SK-N-SH treated with all-trans-retinoic acid at 6 μM for 48 hours (cell line): ENCODE measurements at regions not wholly inside any gene's neighbourhood (a gene's known extent, or its start where the extent isn't known, plus 50 kb on each side); places are given as distances from the start of the nearest gene placed in this dataset.

Experiments used
- ATAC-seq: fragments of 200-7000 bp; cut with Tn5 transposase; 3 replicates; pipeline ENCODE4 v1.9.1; 2020; ENCODE audit warnings: mild to moderate bottlenecking, moderate library complexity
- ARNTL ChIP-seq: fragments of 450-650 bp; formaldehyde crosslinking; IDR thresholded peaks from 2 replicates; pipeline ENCODE4 v1.5.0; 2020; ENCODE audit warnings: low read depth, mild to moderate bottlenecking, moderate library complexity, borderline replicate concordance
- BACH2 ChIP-seq: fragments of 250-450 bp; sonication (Bioruptor Pico); IDR thresholded peaks from 2 replicates; pipeline ENCODE4 v1.9.0; 2021; ENCODE audit warnings: mild to moderate bottlenecking, borderline replicate concordance
- CSDC2 ChIP-seq: fragments of 250-450 bp; sonication (Bioruptor Pico); IDR thresholded peaks from 2 replicates; pipeline ENCODE4 v1.5.0; 2020; ENCODE audit warnings: mild to moderate bottlenecking, moderate library complexity
- CSRNP3 ChIP-seq: fragments of 250-450 bp; sonication (Bioruptor Pico); IDR thresholded peaks from 2 replicates; pipeline ENCODE4 v1.5.1; 2021; ENCODE audit warnings: mild to moderate bottlenecking, moderate library complexity
- ESRRG ChIP-seq: fragments of 250-450 bp; sonication (Bioruptor Pico); IDR thresholded peaks from 2 replicates; pipeline ENCODE4 v1.6.1; 2021; ENCODE audit warnings: mild to moderate bottlenecking
- ISL1 ChIP-seq: fragments of 250-450 bp; sonication (Bioruptor Pico); IDR thresholded peaks from 2 replicates; pipeline ENCODE4 v2.1.2; 2022; ENCODE audit warnings: mild to moderate bottlenecking, moderate library complexity
- OSR1 ChIP-seq: fragments of 250-450 bp; sonication (Bioruptor Pico); IDR thresholded peaks from 2 replicates; pipeline ENCODE4 v1.8.0; 2022; ENCODE audit warnings: moderate library complexity, mild to moderate bottlenecking, inconsistent platforms
- POU6F1 ChIP-seq: fragments of 250-450 bp; sonication (Bioruptor Pico); IDR thresholded peaks from 2 replicates; pipeline ENCODE4 v1.8.0; 2021; ENCODE audit warnings: low read depth, mild to moderate bottlenecking, moderate library complexity, borderline replicate concordance
- PPARA ChIP-seq: fragments of 250-450 bp; sonication (Bioruptor Pico); IDR thresholded peaks from 2 replicates; pipeline ENCODE4 v1.5.0; 2020; ENCODE audit warnings: mild to moderate bottlenecking, borderline replicate concordance
- RARB ChIP-seq: fragments of 250-450 bp; sonication (Bioruptor Pico); IDR thresholded peaks from 2 replicates; pipeline ENCODE4 v1.8.0; 2021; ENCODE audit warnings: mild to moderate bottlenecking, moderate library complexity
- SNAI2 ChIP-seq: fragments of 250-450 bp; sonication (Bioruptor Pico); IDR thresholded peaks from 2 replicates; pipeline ENCODE4 v1.5.0; 2020; ENCODE audit warnings: mild to moderate bottlenecking, moderate library complexity
- TCF4 ChIP-seq: fragments of 250-450 bp; sonication (Bioruptor Pico); IDR thresholded peaks from 2 replicates; pipeline ENCODE4 v1.8.0; 2021; ENCODE audit warnings: mild to moderate bottlenecking, moderate library complexity, borderline replicate concordance
- TOX ChIP-seq: fragments of 250-450 bp; sonication (Bioruptor Pico); IDR thresholded peaks from 2 replicates; pipeline ENCODE4 v1.8.0; 2021; ENCODE audit warnings: mild to moderate bottlenecking, moderate library complexity, borderline replicate concordance
- TSHZ2 ChIP-seq: fragments of 250-450 bp; sonication (Bioruptor Pico); IDR thresholded peaks from 2 replicates; pipeline ENCODE4 v1.5.0; 2020; ENCODE audit warnings: mild to moderate bottlenecking, moderate library complexity
- ZC3H10 ChIP-seq: fragments of 250-450 bp; sonication (Bioruptor Pico); IDR thresholded peaks from 2 replicates; pipeline ENCODE4 v1.5.1; 2021; ENCODE audit warnings: mild to moderate bottlenecking, moderate library complexity
- ZFP3 ChIP-seq: fragments of 250-450 bp; sonication (Bioruptor Pico); IDR thresholded peaks from 2 replicates; pipeline ENCODE4 v1.5.0; 2020; ENCODE audit warnings: mild to moderate bottlenecking, moderate library complexity
- ZFP30 ChIP-seq: fragments of 450-650 bp; formaldehyde crosslinking; IDR thresholded peaks from 2 replicates; pipeline ENCODE4 v1.5.0; 2022; ENCODE audit warnings: mild to moderate bottlenecking, moderate library complexity
- ZNF565 ChIP-seq: fragments of 450-650 bp; formaldehyde crosslinking; conservative IDR thresholded peaks from 2 replicates; pipeline ENCODE4 v1.5.0; 2020; ENCODE audit warnings: low read depth, mild to moderate bottlenecking, moderate library complexity
- ZNF70 ChIP-seq: fragments of 450-650 bp; formaldehyde crosslinking; IDR thresholded peaks from 2 replicates; pipeline ENCODE4 v1.5.0; 2020; ENCODE audit warnings: mild to moderate bottlenecking, moderate library complexity
- ZNF8 ChIP-seq: fragments of 450-650 bp; formaldehyde crosslinking; IDR thresholded peaks from 2 replicates; pipeline ENCODE4 v1.5.0; 2020; ENCODE audit warnings: mild to moderate bottlenecking, moderate library complexity
- TF ChIP-seq, protein P1 (sequence below): fragments of 250-450 bp; sonication (Bioruptor Pico); IDR thresholded peaks from 2 replicates; pipeline ENCODE4 v1.8.0; 2020; ENCODE audit warnings: mild to moderate bottlenecking, moderate library complexity, borderline replicate concordance
- TF ChIP-seq, protein P2 (sequence below): fragments of 250-450 bp; sonication (Bioruptor Pico); IDR thresholded peaks from 2 replicates; pipeline ENCODE4 v1.5.1; 2020; ENCODE audit warnings: low read depth, mild to moderate bottlenecking, moderate library complexity

DNA sequence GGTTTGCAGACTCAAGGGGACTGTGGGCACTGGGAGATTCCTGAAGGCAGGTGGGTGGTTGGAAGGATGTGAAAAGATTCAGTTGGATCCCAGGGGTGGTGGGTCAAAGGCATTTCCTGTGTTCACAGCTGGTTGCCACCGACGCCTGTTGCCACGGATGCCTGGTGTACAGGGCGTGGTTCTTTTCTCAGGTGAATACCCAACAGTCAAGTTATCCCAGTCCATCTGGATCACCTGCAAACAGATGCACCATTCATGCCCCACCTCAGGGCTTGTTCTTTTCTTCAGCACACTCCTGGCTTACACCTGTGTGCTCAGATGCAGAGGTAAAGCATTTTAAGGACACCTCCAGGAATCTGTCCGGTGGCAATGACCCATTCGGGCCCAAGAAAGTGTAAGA is 55.8 kb upstream of the SHOX start:
- TF ChIP-seq TOX = no peak
- no peak for TF ChIP-seq ZC3H10 (CRISPR knock-in tag)
- TF ChIP-seq POU6F1 (CRISPR knock-in tag) = no peak
- TF ChIP-seq, protein P1, sequence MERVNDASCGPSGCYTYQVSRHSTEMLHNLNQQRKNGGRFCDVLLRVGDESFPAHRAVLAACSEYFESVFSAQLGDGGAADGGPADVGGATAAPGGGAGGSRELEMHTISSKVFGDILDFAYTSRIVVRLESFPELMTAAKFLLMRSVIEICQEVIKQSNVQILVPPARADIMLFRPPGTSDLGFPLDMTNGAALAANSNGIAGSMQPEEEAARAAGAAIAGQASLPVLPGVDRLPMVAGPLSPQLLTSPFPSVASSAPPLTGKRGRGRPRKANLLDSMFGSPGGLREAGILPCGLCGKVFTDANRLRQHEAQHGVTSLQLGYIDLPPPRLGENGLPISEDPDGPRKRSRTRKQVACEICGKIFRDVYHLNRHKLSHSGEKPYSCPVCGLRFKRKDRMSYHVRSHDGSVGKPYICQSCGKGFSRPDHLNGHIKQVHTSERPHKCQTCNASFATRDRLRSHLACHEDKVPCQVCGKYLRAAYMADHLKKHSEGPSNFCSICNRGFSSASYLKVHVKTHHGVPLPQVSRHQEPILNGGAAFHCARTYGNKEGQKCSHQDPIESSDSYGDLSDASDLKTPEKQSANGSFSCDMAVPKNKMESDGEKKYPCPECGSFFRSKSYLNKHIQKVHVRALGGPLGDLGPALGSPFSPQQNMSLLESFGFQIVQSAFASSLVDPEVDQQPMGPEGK (CRISPR knock-in tag) = no peak
- TF ChIP-seq ZFP30 (CRISPR knock-in tag) = no peak
- no peak for TF ChIP-seq ESRRG (CRISPR knock-in tag)
- TF ChIP-seq ZNF565 (CRISPR knock-in tag) = no peak
- no peak for TF ChIP-seq RARB (CRISPR knock-in tag)
- no peak for TF ChIP-seq ZNF8 (CRISPR knock-in tag)
- TF ChIP-seq ISL1 (CRISPR knock-in tag) = no peak
- TF ChIP-seq CSRNP3 (CRISPR knock-in tag) = no peak
- no peak for TF ChIP-seq ZNF70 (CRISPR knock-in tag)
- no peak for TF ChIP-seq BACH2 (CRISPR knock-in tag)
- no peak for TF ChIP-seq ZFP3 (CRISPR knock-in tag)
- no peak for TF ChIP-seq TCF4 (CRISPR knock-in tag)
- ATAC-seq = no peak

DNA sequence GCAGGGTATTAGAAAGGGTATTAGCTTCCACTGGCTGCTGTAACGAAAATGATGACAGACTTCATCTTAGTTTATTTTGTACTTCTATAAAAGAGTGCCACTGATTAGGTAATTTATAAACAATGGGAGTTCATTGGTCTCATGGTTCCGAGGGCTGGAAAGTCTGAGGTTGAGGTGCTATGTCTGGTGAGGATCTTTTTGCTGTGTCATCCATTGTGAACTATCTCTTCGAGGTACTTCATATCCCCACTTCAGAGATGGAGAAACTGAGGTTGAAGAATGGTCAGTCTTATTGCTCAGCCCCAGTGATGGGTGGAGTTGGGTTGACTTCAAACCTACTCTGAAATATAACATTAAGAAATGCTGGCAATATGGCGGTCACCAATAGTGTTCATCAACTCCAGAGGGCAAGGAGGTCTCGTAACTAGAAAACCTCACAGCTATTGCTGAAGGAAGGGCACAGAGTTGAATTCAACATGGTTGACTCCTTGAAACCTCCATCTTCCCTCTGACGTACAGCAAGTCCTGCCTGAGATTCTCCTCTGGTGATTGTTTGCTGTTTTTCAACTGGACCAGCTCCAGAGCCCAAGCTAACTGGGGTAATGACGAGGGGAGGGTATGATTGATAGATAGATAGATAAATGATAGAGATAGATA is 53.6 kb upstream of the SHOX start:
- ATAC-seq = no peak
- TF ChIP-seq ZNF70 (CRISPR knock-in tag) = no peak
- TF ChIP-seq BACH2 (CRISPR knock-in tag) = no peak
- no peak for TF ChIP-seq TOX
- TF ChIP-seq ZNF565 (CRISPR knock-in tag) = no peak
- TF ChIP-seq TCF4 (CRISPR knock-in tag) = no peak
- TF ChIP-seq ARNTL = no peak
- TF ChIP-seq TSHZ2 (CRISPR knock-in tag) = no peak
- TF ChIP-seq CSRNP3 (CRISPR knock-in tag) = no peak
- TF ChIP-seq RARB (CRISPR knock-in tag) = no peak
- TF ChIP-seq ZNF8 (CRISPR knock-in tag) = no peak
- no peak for TF ChIP-seq PPARA

DNA sequence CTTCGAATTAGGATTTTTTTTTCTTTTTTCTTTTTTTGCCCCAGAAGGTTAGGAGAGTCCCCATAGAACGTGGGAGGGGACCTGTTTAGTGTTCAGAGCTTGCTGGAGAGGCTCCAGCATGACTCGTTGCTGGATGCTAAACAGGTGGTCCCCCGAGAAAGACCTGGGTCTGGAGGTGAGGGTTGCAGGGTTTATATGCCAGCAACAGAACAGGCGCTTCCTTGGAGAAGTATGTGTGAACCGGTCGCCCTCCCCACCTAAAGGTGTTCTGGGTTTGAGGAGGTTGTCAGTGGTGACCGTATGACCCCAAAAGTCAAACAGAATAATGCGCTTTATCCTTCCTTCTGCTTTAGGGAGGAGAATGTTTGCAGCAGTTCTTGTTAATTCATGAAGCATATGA is 52.1 kb upstream of the SHOX start:
- no peak for ATAC-seq
- TF ChIP-seq CSDC2 (CRISPR knock-in tag) (no peak), ISL1 (CRISPR knock-in tag) (no peak), OSR1 (CRISPR knock-in tag) (no peak), ZFP3 (CRISPR knock-in tag) (no peak), ZNF8 (CRISPR knock-in tag) (no peak), ZFP30 (CRISPR knock-in tag) (no peak), ZNF70 (CRISPR knock-in tag) (no peak), POU6F1 (CRISPR knock-in tag) (no peak), ZC3H10 (CRISPR knock-in tag) (no peak), PPARA (no peak), SNAI2 (no peak)
- TF ChIP-seq, protein P2, sequence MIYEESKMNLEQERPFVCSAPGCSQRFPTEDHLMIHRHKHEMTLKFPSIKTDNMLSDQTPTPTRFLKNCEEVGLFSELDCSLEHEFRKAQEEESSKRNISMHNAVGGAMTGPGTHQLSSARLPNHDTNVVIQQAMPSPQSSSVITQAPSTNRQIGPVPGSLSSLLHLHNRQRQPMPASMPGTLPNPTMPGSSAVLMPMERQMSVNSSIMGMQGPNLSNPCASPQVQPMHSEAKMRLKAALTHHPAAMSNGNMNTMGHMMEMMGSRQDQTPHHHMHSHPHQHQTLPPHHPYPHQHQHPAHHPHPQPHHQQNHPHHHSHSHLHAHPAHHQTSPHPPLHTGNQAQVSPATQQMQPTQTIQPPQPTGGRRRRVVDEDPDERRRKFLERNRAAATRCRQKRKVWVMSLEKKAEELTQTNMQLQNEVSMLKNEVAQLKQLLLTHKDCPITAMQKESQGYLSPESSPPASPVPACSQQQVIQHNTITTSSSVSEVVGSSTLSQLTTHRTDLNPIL (CRISPR knock-in tag) = no peak
